Activated CD4-positive, alpha-beta memory T cell treated with anti-CD3 and anti-CD28 coated beads, Interleukin-2, amount 10 ng/mL, durations not matched to agents 7 days and 5 days (primary cell): ENCODE measurements at regions not wholly inside any gene's neighbourhood (a gene's known extent, or its start where the extent isn't known, plus 50 kb on each side); places are given as distances from the start of the nearest gene placed in this dataset.
"Not testable (repeated sequence)": the region's sequence is repeated elsewhere in the genome, so short reads cannot be mapped to it uniquely, and the experiment has no call there.

Source experiments
- CTCF ChIA-PET: fragments of 350-600 bp; sonication (Branson Sonifier 250); formaldehyde crosslinking; loops from one replicate; lab custom pipeline; 2021; ENCODE audit warnings: antibody characterized with exemption, inconsistent platforms; lab: Charles Lee
- POLR2A ChIA-PET: fragments of 350-600 bp; sonication (Branson Sonifier 250); formaldehyde crosslinking; loops from one replicate; lab custom pipeline; 2021; ENCODE audit warnings: antibody characterized with exemption; lab: Charles Lee
- DNase-seq: peaks from one replicate; pipeline ENCODE4 v3.0.0-alpha.2; 2020
- H3K27ac Mint-ChIP-seq: one replicate; pipeline ENCODE4 v1.8.0; 2021; ENCODE audit warnings: mild to moderate bottlenecking, mixed read lengths
- H3K27me3 Mint-ChIP-seq: one replicate; pipeline ENCODE4 v1.8.0; 2021; ENCODE audit warnings: mixed read lengths
- H3K36me3 Mint-ChIP-seq: one replicate; pipeline ENCODE4 v1.8.0; 2021; ENCODE audit warnings: low read depth, mixed read lengths
- H3K4me1 Mint-ChIP-seq: one replicate; pipeline ENCODE4 v1.8.0; 2021; ENCODE audit warnings: mixed read lengths
- H3K4me3 Mint-ChIP-seq: one replicate; pipeline ENCODE4 v1.8.0; 2021; ENCODE audit warnings: mild to moderate bottlenecking, mixed read lengths
- H3K9me3 Mint-ChIP-seq: one replicate; pipeline ENCODE4 v1.8.0; 2021; ENCODE audit warnings: mixed read lengths

DNA sequence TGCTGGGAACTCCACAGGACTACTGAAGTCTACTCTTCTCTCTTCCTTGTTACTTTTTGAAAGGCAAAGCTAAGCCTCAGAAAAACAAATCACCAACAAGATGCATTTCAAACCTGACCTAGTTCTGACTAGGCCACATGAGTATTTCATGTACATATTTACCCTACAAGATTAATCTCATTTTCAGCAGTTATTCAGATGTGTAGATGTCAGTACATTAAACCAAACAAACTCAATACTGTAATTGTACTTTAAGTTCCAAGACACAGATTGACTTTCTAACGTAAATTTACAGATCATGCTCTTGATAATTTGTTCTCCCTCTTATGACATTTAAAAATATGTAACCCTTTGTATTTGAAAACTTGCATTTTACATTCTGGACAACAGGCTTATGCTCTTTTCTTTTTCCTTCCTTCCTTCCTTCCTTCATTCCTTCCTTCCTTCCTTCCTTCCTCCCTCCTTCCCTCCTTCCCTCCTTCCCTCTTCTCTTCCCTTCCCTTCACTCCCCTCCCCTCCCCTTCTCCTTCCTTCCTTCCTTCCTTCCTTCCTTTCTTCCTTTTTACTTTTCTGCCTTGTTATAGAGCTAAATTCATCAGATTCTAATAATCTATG, 1653.4 kb downstream of the EFNA5 start:
- CTCF ChIA-PET = no interaction called here
- H3K27me3 Mint-ChIP-seq = no peaks in the 10 kb centered on the region
- H3K36me3 Mint-ChIP-seq = no peaks in the 10 kb centered on the region
- H3K4me3 Mint-ChIP-seq = no peak overlapping the region
- POLR2A ChIA-PET = no interaction called here
- no peaks in the 10 kb centered on the region for H3K4me1 Mint-ChIP-seq
- peaks cover 2% of the 10 kb centered on the region for H3K9me3 Mint-ChIP-seq
- no peak overlapping the region for H3K27ac Mint-ChIP-seq
- DNase-seq = no peak

DNA sequence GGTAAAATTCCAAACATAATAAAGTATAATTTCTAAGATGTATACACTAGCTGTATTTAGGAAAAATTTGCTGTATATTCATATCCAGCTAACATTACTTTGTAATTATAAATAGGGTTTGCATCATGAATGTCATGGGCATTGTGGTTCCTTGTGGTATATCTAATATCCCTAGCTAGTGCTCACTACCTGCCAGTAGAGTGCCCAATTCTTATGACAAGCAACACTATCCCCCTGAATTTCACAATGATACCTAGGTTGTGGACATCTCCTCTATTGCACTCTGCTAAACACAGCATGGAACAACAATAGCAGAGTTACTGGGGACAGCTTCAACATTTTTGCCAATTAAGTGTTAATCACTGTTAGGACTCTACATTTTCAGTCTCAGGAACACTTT, 1656.5 kb downstream of the EFNA5 start:
- Mint-ChIP-seq H3K4me1 (no peaks in the 10 kb centered on the region), H3K9me3 (peaks cover 4% of the 10 kb centered on the region), H3K27me3 (no peaks in the 10 kb centered on the region), H3K4me3 (no peak overlapping the region), H3K27ac (no peak overlapping the region), H3K36me3 (no peaks in the 10 kb centered on the region)
- CTCF ChIA-PET = no interaction called here
- no peak for DNase-seq
- POLR2A ChIA-PET = no interaction called here

DNA sequence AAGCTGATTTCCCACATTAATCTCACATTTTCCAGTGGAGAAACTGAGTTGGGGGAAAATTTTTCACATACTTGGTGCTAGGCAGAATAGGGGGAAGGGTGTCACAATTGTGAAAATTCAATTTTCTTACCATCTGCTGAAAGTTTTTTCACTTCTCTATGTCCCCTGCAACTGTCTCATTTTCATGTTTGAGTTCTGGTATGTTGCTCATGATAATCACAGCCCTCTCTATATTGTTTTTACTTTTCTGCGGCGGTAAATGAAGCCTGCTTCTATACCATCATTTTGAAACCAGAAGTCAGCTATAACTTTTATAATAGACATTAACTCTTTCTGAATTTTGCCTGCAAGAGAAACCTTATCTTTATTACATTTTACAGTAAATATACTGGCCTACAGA, 1664.5 kb downstream of the EFNA5 start:
- POLR2A ChIA-PET = no interaction called here

DNA sequence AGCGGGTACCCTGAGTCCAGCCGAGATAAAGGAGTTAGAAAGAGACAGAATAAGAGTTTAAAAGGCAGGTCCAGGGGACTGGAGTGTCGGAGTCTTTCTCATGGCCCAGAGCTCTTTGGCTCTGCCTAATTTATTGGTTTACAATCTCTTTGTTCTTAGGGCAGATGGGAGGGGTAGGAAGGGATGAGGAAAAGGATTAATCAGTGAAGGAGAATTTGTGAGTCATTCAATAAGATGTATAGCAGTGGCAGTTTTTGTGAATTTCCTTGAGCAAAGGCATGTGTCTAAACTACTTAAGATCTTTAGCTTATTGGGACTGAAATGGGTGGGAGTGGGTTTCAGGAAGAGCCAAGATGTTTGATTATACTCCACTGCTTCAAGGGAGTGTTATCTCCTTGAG, 1671.7 kb downstream of the EFNA5 start:
- DNase-seq, H3K27ac Mint-ChIP-seq, POLR2A ChIA-PET, H3K4me1 Mint-ChIP-seq, H3K36me3 Mint-ChIP-seq, CTCF ChIA-PET, H3K27me3 Mint-ChIP-seq, H3K4me3 Mint-ChIP-seq: not testable (repeated sequence)
- H3K9me3 Mint-ChIP-seq = peaks cover 14% of the 10 kb centered on the region

More for the DNA sequence above, 1664.5 kb downstream of the EFNA5 start:
- Mint-ChIP-seq H3K9me3 (peaks cover 14% of the 10 kb centered on the region), H3K4me1 (no peaks in the 10 kb centered on the region), H3K27me3 (no peaks in the 10 kb centered on the region), H3K4me3 (no peak overlapping the region), H3K27ac (no peak overlapping the region), H3K36me3 (no peaks in the 10 kb centered on the region)
- CTCF ChIA-PET = no interaction called here
- DNase-seq = no peak

- Mint-ChIP-seq H3K4me1 (no peaks in the 10 kb centered on the region), H3K27ac (no peak overlapping the region), H3K9me3 (no peaks in the 10 kb centered on the region), H3K36me3 (no peaks in the 10 kb centered on the region), H3K27me3 (no peaks in the 10 kb centered on the region), H3K4me3 (no peak overlapping the region)
- POLR2A ChIA-PET = no interaction called here
- CTCF ChIA-PET = no interaction called here
- DNase-seq = no peak
These were observed 1677.7 kb downstream of the EFNA5 start for GRCh38 chr5:105993027-105993426.

- CTCF ChIA-PET = no interaction called here
- H3K4me1 Mint-ChIP-seq = no peaks in the 10 kb centered on the region
- no peak overlapping the region for H3K27ac Mint-ChIP-seq
- POLR2A ChIA-PET = no interaction called here
- no peak for DNase-seq
- no peak overlapping the region for H3K4me3 Mint-ChIP-seq
- no peaks in the 10 kb centered on the region for H3K36me3 Mint-ChIP-seq
- peaks cover 7% of the 10 kb centered on the region for H3K9me3 Mint-ChIP-seq
- H3K27me3 Mint-ChIP-seq = no peaks in the 10 kb centered on the region
These were observed 1688.2 kb downstream of the EFNA5 start for GRCh38 chr5:105982526-105982925.

DNA sequence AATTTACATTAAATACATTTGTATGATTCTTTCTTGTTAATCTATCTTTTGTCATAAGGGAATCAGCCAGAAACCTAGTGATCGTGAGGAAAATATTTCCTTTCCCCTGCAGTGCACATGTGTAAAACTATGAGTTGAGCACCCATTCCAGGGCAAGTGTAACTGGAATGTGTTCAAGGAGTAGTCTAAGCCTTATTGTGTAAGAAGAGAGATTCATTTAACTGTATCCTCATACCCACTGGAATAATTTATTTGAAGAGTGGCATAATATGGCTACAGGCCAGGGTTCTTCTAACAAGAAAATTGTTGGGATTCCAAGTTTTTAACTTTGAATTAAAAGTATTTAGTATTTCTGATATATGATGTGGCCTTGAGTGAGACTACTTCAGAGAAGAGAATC, 1692.7 kb downstream of the EFNA5 start:
- no peaks in the 10 kb centered on the region for H3K27me3 Mint-ChIP-seq
- ChIA-PET CTCF (no interaction called here), POLR2A (no interaction called here)
- DNase-seq = no peak
- no peak overlapping the region for H3K4me3 Mint-ChIP-seq
- no peak overlapping the region for H3K27ac Mint-ChIP-seq
- no peaks in the 10 kb centered on the region for H3K4me1 Mint-ChIP-seq
- H3K9me3 Mint-ChIP-seq = peaks cover 4% of the 10 kb centered on the region
- no peaks in the 10 kb centered on the region for H3K36me3 Mint-ChIP-seq

GRCh38 chr5:105977163-105977562, 1693.6 kb downstream of the EFNA5 start:
- no peak overlapping the region for H3K4me3 Mint-ChIP-seq
- no peaks in the 10 kb centered on the region for H3K4me1 Mint-ChIP-seq
- no peaks in the 10 kb centered on the region for H3K27me3 Mint-ChIP-seq
- ChIA-PET CTCF (no interaction called here), POLR2A (no interaction called here)
- no peak for DNase-seq
- H3K27ac Mint-ChIP-seq = no peak overlapping the region
- peaks cover 4% of the 10 kb centered on the region for H3K9me3 Mint-ChIP-seq
- no peaks in the 10 kb centered on the region for H3K36me3 Mint-ChIP-seq

DNA sequence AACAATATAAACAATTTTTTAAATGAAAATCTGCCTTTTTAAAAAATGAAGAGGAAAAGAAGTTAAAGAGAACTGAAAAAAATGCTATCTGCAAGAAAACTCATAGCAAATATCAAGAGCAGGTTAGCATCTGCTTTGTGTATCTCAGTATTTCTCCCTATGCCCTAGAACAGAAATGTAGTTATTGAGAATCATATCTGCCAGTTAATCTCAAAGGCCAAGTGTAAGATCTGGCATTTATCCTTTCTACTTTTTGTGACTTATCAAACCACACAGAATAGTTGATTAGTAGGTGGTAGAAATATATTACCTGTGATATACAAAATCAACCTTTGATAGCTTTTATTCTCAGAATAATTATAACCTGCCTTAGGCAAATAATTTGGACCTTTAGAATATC, 1699.8 kb downstream of the EFNA5 start:
- DNase-seq = no peak
- Mint-ChIP-seq H3K4me1 (no peaks in the 10 kb centered on the region), H3K27ac (no peak overlapping the region), H3K27me3 (no peaks in the 10 kb centered on the region), H3K4me3 (no peak overlapping the region), H3K9me3 (peaks cover 9% of the 10 kb centered on the region), H3K36me3 (no peaks in the 10 kb centered on the region)
- CTCF ChIA-PET = no interaction called here
- POLR2A ChIA-PET = no interaction called here

GRCh38 chr5:105968981-105969380, 1701.8 kb downstream of the EFNA5 start:
- Mint-ChIP-seq H3K27ac (no peak overlapping the region), H3K27me3 (no peaks in the 10 kb centered on the region), H3K9me3 (peaks cover 10% of the 10 kb centered on the region), H3K4me1 (no peaks in the 10 kb centered on the region), H3K36me3 (no peaks in the 10 kb centered on the region), H3K4me3 (no peak overlapping the region)
- no peak for DNase-seq
- ChIA-PET CTCF (no interaction called here), POLR2A (no interaction called here)

DNA sequence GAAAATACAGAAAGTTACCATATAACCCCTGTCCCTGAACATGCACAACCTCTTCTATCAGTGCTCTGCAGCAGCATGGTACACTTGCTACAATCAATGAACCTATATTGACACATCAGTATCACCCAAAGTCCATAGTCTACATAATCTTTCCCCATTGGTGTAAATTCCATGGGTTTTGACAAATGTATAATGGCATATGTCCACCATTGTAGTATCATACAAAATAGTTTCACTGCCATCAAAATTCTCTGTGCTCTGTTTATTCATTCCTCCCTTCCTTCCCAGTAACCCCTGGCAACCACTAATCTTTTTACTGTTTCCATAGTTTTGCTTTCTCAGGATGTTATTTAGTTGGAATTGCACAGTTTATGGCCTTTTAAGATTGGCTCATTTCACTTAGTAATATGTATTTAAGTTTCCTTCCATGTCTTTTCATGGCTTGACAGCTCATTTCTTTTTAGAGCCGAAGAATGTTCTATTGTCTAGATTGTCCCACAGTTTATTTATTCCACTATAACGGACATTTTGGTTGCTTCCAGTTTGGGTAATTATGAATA, 1707.0 kb downstream of the EFNA5 start:
- H3K36me3 Mint-ChIP-seq = no peaks in the 10 kb centered on the region
- H3K4me1 Mint-ChIP-seq = no peaks in the 10 kb centered on the region
- no peaks in the 10 kb centered on the region for H3K27me3 Mint-ChIP-seq
- no peak overlapping the region for H3K27ac Mint-ChIP-seq
- DNase-seq = no peak
- H3K9me3 Mint-ChIP-seq = peaks cover 3% of the 10 kb centered on the region
- POLR2A ChIA-PET = no interaction called here
- H3K4me3 Mint-ChIP-seq = no peak overlapping the region
- CTCF ChIA-PET = no interaction called here

- Mint-ChIP-seq H3K27me3 (no peaks in the 10 kb centered on the region), H3K9me3 (peaks cover 5% of the 10 kb centered on the region), H3K4me3 (no peak overlapping the region), H3K36me3 (no peaks in the 10 kb centered on the region), H3K4me1 (no peaks in the 10 kb centered on the region), H3K27ac (no peak overlapping the region)
- CTCF ChIA-PET = no interaction called here
- POLR2A ChIA-PET = no interaction called here
- DNase-seq = no peak
These were observed 1709.2 kb downstream of the EFNA5 start for GRCh38 chr5:105961572-105961971.

- Mint-ChIP-seq H3K4me3 (no peak overlapping the region), H3K9me3 (peaks cover 4% of the 10 kb centered on the region), H3K36me3 (no peaks in the 10 kb centered on the region), H3K27me3 (no peaks in the 10 kb centered on the region), H3K4me1 (no peaks in the 10 kb centered on the region), H3K27ac (no peak overlapping the region)
- CTCF ChIA-PET = no interaction called here
- DNase-seq = no peak
- POLR2A ChIA-PET = no interaction called here
These were observed 1714.1 kb downstream of the EFNA5 start for GRCh38 chr5:105956456-105957196.

GRCh38 chr5:105954341-105954740, 1716.4 kb downstream of the EFNA5 start:
- no peak overlapping the region for H3K4me3 Mint-ChIP-seq
- H3K27ac Mint-ChIP-seq = no peak overlapping the region
- no peaks in the 10 kb centered on the region for H3K36me3 Mint-ChIP-seq
- H3K27me3 Mint-ChIP-seq = no peaks in the 10 kb centered on the region
- peaks cover 4% of the 10 kb centered on the region for H3K9me3 Mint-ChIP-seq
- ChIA-PET CTCF (no interaction called here), POLR2A (no interaction called here)
- H3K4me1 Mint-ChIP-seq = no peaks in the 10 kb centered on the region
- no peak for DNase-seq
